ENCODE measurements at regions not wholly inside any gene's neighbourhood (a gene's known extent, or its start where the extent isn't known, plus 50 kb on each side); places are given as distances from the start of the nearest gene placed in this dataset.
"Not testable (repeated sequence)": the region's sequence is repeated elsewhere in the genome, so short reads cannot be mapped to it uniquely, and the experiment has no call there.

- no peak for TF ChIP-seq ZNF274 (IDR thresholded peaks at IDR 0.05; ENCODE audit: low read depth, low read length)
- H3K4me3 ChIP-seq (ENCODE audit: low read length), result no peak overlapping the region
Measured at GRCh38 chr3:103167850-103168249, 733.0 kb downstream of the ZPLD1 start.

DNA sequence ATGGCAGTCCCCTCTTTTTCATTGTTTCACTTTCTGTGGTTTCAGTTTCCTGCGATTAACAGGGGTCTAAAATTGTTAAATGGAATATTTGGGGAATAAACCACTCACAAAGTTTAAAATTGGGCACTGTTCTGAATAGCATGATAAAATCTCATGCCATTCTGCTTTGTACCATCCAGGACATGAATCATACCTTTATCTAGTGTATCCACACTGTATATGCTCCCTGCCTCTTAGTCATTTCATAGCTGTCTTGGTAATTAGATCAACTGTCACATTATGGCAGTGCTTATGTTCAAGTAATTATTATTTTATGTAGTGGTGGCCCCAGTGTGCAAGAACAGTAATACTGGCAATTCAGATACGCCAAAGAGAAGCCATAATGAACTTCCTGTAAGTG lies 734.5 kb downstream of the ZPLD1 start:
- H3K4me3 ChIP-seq (ENCODE audit: low read length), result no peak overlapping the region
- TF ChIP-seq ZNF274 (IDR thresholded peaks at IDR 0.05; ENCODE audit: low read depth, low read length), result no peak

- no peak for TF ChIP-seq ZNF274 (IDR thresholded peaks at IDR 0.05; ENCODE audit: low read depth, low read length)
- H3K4me3 ChIP-seq (ENCODE audit: low read length), result no peak overlapping the region
Measured at GRCh38 chr3:103170651-103171050, 735.8 kb downstream of the ZPLD1 start.

DNA sequence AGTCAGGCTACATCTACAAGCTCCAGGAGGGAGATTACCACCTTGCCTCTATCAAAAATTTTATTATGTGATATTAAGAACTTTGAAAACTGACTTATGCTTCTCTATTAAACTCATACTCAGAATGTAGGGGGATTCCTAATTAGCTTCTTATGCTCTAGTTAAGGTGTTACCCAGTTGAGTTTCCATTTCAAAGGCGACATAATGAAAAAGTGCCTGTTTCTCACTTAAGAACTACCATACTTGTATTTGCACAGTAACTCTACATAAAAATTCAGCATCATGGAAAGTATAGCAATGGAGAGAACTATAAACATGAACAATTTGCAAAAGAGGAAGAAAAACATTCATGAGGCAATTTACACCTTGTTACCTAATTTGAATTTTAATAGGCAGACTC lies 739.1 kb downstream of the ZPLD1 start:
- no peak for TF ChIP-seq ZNF274 (IDR thresholded peaks at IDR 0.05; ENCODE audit: low read depth, low read length)
- H3K4me3 ChIP-seq (ENCODE audit: low read length), result no peak overlapping the region

DNA sequence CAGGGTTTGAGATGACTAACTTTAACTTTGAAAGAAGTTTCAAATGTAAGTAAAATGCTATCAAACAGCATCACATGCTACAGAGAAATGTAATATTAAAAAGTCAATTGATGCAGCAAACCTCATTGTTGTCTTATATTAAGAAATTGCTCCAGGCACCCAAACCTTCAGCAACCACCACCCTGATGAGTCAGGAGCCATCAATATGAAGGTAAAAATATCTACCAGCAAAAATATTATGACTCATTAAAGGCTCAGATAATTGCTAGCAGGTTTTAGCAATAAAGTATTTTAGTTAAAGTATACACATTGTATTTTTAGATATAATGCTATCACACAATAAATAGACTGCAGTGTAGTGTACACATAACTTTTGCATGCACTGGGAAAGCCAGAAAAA lies 746.3 kb downstream of the ZPLD1 start:
- no peak for TF ChIP-seq ZNF274 (IDR thresholded peaks at IDR 0.05; ENCODE audit: low read depth, low read length)
- H3K4me3 ChIP-seq (ENCODE audit: low read length), result no peak overlapping the region

DNA sequence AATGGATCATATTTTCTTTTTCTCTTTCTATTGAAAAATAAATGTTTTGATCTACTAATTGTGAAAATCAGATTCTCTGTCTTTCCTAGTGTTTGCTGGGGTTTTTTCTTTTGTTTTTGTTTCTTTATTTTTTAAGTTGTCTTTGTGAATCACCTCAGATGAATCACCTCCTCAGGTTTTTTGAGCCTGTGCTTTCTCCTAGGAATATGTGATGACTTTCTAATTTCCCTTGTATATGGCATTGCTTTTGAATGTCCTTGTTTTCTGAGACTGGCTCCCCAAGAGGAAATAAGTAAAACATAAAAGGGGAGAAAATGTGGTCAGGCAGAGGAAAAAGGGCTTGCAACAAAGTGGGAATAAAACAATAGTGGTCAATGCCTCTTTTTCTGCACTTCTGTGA lies 750.0 kb downstream of the ZPLD1 start:
- TF ChIP-seq ZNF274 (IDR thresholded peaks at IDR 0.05; ENCODE audit: low read depth, low read length), result no peak
- H3K4me3 ChIP-seq (ENCODE audit: low read length), result no peak overlapping the region

GRCh38 chr3:103189941-103190340 lies 755.1 kb downstream of the ZPLD1 start:
- TF ChIP-seq ZNF274 (IDR thresholded peaks at IDR 0.05; ENCODE audit: low read depth, low read length), result no peak
- H3K4me3 ChIP-seq (ENCODE audit: low read length), result no peak overlapping the region

- TF ChIP-seq ZNF274 (IDR thresholded peaks at IDR 0.05; ENCODE audit: low read depth, low read length), result no peak
- H3K4me3 ChIP-seq (ENCODE audit: low read length), result no peak overlapping the region
Measured at GRCh38 chr3:103195216-103195615, 760.4 kb downstream of the ZPLD1 start.

DNA sequence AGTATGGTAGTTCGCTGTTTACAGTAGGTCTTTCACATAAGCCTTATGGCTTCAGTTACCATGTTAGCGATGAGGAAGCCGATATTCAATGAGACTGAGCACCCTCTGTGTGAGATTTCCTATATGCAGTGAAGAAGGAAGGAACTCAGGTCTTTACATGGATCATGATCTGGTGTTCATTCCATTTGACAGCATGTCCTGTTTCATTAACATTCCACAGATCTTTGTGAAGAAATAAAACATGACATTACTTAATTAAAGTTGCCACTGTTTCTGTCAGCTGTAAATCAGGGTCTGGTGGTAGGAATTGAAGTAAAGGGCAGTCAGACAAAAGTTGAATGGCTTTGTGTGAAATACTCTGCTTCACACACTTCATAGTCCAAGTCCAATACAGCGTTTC lies 768.6 kb downstream of the ZPLD1 start:
- TF ChIP-seq ZNF274 (IDR thresholded peaks at IDR 0.05; ENCODE audit: low read depth, low read length), result no peak
- H3K4me3 ChIP-seq (ENCODE audit: low read length), result no peak overlapping the region

GRCh38 chr3:103210583-103210982 lies 775.8 kb downstream of the ZPLD1 start:
- no peak for TF ChIP-seq ZNF274 (IDR thresholded peaks at IDR 0.05; ENCODE audit: low read depth, low read length)
- H3K4me3 ChIP-seq (ENCODE audit: low read length), result no peak overlapping the region

DNA sequence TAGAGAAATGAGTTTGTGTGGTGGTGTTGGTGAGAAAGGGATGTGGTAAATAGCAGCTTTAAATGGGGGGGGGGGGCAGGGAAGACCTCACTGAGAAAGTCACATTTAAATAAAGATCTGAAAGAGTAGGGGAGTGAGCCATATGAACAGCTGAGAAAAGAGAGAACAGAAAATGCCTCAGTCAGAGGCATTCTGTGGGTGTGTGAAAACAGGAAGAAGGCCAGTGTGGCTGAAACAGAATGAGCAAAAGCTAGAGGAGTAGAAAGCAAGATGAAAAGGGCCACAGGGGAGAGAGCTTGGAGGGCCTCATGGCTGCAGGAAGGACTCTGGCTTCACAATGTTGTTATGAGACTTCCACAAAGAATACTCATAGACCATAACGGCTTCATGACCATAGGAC lies 783.3 kb downstream of the ZPLD1 start:
- TF ChIP-seq ZNF274 (IDR thresholded peaks at IDR 0.05; ENCODE audit: low read depth, low read length), result no peak
- no peak overlapping the region for H3K4me3 ChIP-seq (ENCODE audit: low read length)

- H3K4me3 ChIP-seq (ENCODE audit: low read length), result no peak overlapping the region
- TF ChIP-seq ZNF274 (IDR thresholded peaks at IDR 0.05; ENCODE audit: low read depth, low read length), result no peak
Measured at GRCh38 chr3:103218793-103219192, 784.0 kb downstream of the ZPLD1 start.

- no peak for TF ChIP-seq ZNF274 (IDR thresholded peaks at IDR 0.05; ENCODE audit: low read depth, low read length)
- no peak overlapping the region for H3K4me3 ChIP-seq (ENCODE audit: low read length)
Measured at GRCh38 chr3:103227651-103228050, 792.8 kb downstream of the ZPLD1 start.

GRCh38 chr3:103247459-103247858 lies 812.6 kb downstream of the ZPLD1 start:
- TF ChIP-seq ZNF274 (IDR thresholded peaks at IDR 0.05; ENCODE audit: low read depth, low read length), result no peak
- H3K4me3 ChIP-seq (ENCODE audit: low read length), result no peak overlapping the region

DNA sequence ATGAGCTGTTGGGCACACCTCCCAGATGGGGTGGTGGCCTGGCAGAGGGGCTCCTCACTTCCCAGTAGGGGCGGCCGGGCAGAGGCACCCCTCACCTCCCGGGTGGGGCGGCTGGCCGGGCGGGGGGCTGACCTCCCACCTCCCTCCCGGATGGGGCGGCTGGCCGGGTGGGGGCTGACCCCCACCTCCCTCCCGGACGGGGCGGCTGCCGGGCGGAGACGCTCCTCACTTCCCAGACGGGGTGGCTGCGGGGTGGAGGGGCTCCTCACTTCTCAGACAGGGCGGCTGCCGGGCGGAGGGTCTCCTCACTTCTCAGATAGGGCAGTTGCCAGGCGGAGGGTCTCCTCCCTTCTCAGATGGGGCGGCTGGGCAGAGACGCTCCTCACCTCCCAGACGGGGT lies 820.0 kb downstream of the ZPLD1 start:
- not testable (repeated sequence) for H3K4me3 ChIP-seq (ENCODE audit: low read length)

DNA sequence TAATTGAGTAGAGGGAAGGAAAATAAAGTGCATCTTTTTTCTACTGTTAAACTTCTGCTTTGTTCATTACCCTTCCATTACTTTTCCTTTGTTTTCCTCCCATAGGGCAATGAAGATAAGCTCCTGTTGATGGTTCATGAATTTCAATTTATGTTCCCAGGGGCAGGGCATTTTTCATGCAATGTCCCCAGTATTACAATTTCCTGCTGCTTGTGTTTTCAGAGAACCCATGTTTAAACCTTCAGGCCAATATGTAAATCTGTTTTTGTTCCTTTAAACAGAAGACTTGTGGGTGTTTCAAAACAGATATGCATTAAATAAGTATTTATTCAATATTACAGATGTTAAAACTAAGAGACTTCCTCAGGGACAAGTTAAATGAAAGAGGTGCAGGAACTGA lies 834.5 kb downstream of the ZPLD1 start:
- H3K4me3 ChIP-seq (ENCODE audit: low read length), result no peak overlapping the region
- TF ChIP-seq ZNF274 (IDR thresholded peaks at IDR 0.05; ENCODE audit: low read depth, low read length), result no peak

GRCh38 chr3:103271575-103271974 lies 836.8 kb downstream of the ZPLD1 start:
- no peak overlapping the region for H3K4me3 ChIP-seq (ENCODE audit: low read length)
- TF ChIP-seq ZNF274 (IDR thresholded peaks at IDR 0.05; ENCODE audit: low read depth, low read length), result no peak

Measured in GM08714 (cell line).